GM10266 (cell line): ENCODE measurements at regions not wholly inside any gene's neighbourhood (a gene's known extent, or its start where the extent isn't known, plus 50 kb on each side); places are given as distances from the start of the nearest gene placed in this dataset.
"Not testable (repeated sequence)": the region's sequence is repeated elsewhere in the genome, so short reads cannot be mapped to it uniquely, and the experiment has no call there.

Experiments used
- DNase-seq: peaks from one replicate; pipeline ENCODE4 v3.0.0; 2012; ENCODE audit errors: extremely low spot score
- CTCF ChIP-seq: IDR thresholded peaks from 2 replicates; pipeline ENCODE4 v1.5.1; 2012; ENCODE audit warnings: mild to moderate bottlenecking, low read depth; ENCODE audit not compliant: control insufficient read depth, insufficient read depth; ENCODE audit errors: missing control alignments

- TF ChIP-seq CTCF: no peak
Observed at GRCh38 chr5:8550921-8551320, 682.0 kb downstream of the MTRR start.

GRCh38 chr5:8553364-8553763 is 684.4 kb downstream of the MTRR start:
- no peak for TF ChIP-seq CTCF
- DNase-seq: no peak

More at GRCh38 chr5:8550921-8551320, 682.0 kb downstream of the MTRR start:
- no peak for DNase-seq

GRCh38 chr5:8557728-8558127 is 688.8 kb downstream of the MTRR start:
- no peak for DNase-seq
- no peak for TF ChIP-seq CTCF

GRCh38 chr5:8560776-8561175 is 691.8 kb downstream of the MTRR start:
- no peak for DNase-seq
- TF ChIP-seq CTCF: no peak

GRCh38 chr5:8561224-8561840 is 692.4 kb downstream of the MTRR start:
- DNase-seq: no peak
- no peak for TF ChIP-seq CTCF

- TF ChIP-seq CTCF: no peak
- no peak for DNase-seq
Observed at GRCh38 chr5:8561854-8562253, 692.9 kb downstream of the MTRR start.

GRCh38 chr5:8563540-8563939 is 694.6 kb downstream of the MTRR start:
- DNase-seq: not testable (repeated sequence)

GRCh38 chr5:8568858-8569257 is 699.9 kb downstream of the MTRR start:
- no peak for TF ChIP-seq CTCF
- no peak for DNase-seq
